Gastrocnemius medialis (tissue), 4 donors: ENCODE measurements at regions not wholly inside any gene's neighbourhood (a gene's known extent, or its start where the extent isn't known, plus 50 kb on each side); places are given as distances from the start of the nearest gene placed in this dataset.

Source experiments
- POLR2A ChIP-seq, 2 donors: fragments of 450-650 bp; IDR thresholded peaks; one replicate each; pipeline ENCODE4 v1.6.1; 2017; ENCODE audit warnings: antibody characterized with exemption in 2 of 2, mild to moderate bottlenecking in 2 of 2, moderate library complexity in 2 of 2
- TF ChIP-seq, protein P1 (sequence below), 5 experiments: fragments of 450-650 bp in 3 of 5; fragments of 200-600 bp in 2 of 5; sonication (generic) in 2 of 5; IDR thresholded peaks in 4 of 5; conservative IDR thresholded peaks in 1 of 5; 1 replicate in 4 of 5; 2 replicates in 1 of 5; pipeline ENCODE4 v1.5.1; 2016 to 2019; ENCODE audit warnings: antibody characterized with exemption in 5 of 5, mild to moderate bottlenecking in 3 of 5, moderate library complexity in 3 of 5

DNA sequence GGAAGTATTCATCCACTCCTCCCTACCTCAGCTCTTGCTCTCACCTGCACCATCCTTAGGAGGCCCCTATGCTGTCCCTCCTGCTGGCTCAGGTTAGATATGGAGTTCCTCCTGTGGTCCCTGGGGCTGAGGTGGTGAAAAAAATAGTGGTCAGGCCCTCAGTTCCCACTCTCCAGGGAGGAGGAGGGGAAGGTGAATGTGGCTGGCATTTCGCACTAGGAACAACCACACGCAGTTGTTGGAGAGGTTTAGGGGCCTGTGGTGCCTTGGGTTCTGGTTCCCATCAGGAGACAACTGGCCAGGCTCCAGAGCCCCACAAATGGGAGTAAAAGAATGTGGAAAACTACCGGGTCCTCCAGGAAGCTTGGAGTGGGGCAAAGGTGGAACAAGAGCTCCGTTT is 81.7 kb upstream of the HSPA9 start:
- TF ChIP-seq, protein P1, sequence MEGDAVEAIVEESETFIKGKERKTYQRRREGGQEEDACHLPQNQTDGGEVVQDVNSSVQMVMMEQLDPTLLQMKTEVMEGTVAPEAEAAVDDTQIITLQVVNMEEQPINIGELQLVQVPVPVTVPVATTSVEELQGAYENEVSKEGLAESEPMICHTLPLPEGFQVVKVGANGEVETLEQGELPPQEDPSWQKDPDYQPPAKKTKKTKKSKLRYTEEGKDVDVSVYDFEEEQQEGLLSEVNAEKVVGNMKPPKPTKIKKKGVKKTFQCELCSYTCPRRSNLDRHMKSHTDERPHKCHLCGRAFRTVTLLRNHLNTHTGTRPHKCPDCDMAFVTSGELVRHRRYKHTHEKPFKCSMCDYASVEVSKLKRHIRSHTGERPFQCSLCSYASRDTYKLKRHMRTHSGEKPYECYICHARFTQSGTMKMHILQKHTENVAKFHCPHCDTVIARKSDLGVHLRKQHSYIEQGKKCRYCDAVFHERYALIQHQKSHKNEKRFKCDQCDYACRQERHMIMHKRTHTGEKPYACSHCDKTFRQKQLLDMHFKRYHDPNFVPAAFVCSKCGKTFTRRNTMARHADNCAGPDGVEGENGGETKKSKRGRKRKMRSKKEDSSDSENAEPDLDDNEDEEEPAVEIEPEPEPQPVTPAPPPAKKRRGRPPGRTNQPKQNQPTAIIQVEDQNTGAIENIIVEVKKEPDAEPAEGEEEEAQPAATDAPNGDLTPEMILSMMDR (IDR thresholded peaks at IDR 0.05 in 4 of 5, conservative IDR thresholded peaks at IDR 0.05 in 1 of 5) = no peak
- TF ChIP-seq POLR2A (IDR thresholded peaks at IDR 0.05) = no peak
